Activated B cell treated with CpG ODN at 0.5 μM for 24 hours (primary cell): ENCODE measurements at regions not wholly inside any gene's neighbourhood (a gene's known extent, or its start where the extent isn't known, plus 50 kb on each side); places are given as distances from the start of the nearest gene placed in this dataset.

Source experiments
- ATAC-seq: fragments of 200-7000 bp; cut with Tn5 transposase; one replicate; pipeline ENCODE4 v1.10.0; 2021; ENCODE audit warnings: low read depth, mild to moderate bottlenecking, moderate library complexity
- CTCF ChIA-PET: fragments of 350-600 bp; sonication (Branson Sonifier 250); formaldehyde crosslinking; loops from one replicate; lab custom pipeline; 2021; ENCODE audit warnings: antibody characterized with exemption; lab: Charles Lee
- POLR2A ChIA-PET: fragments of 350-600 bp; sonication (Branson Sonifier 250); formaldehyde crosslinking; loops from one replicate; lab custom pipeline; 2021; ENCODE audit warnings: antibody characterized with exemption; lab: Charles Lee
- DNase-seq: peaks from one replicate; pipeline ENCODE4 v3.0.0; 2022
- H3K27ac Mint-ChIP-seq: one replicate; pipeline ENCODE4 v1.8.0; 2020; ENCODE audit warnings: mixed read lengths
- H3K27me3 Mint-ChIP-seq: one replicate; pipeline ENCODE4 v1.8.0; 2021; ENCODE audit warnings: mixed read lengths
- H3K36me3 Mint-ChIP-seq: one replicate; pipeline ENCODE4 v1.8.0; 2021; ENCODE audit warnings: low read depth, mixed read lengths
- H3K4me1 Mint-ChIP-seq: one replicate; pipeline ENCODE4 v1.8.0; 2021; ENCODE audit warnings: mixed read lengths
- H3K4me3 Mint-ChIP-seq: one replicate; pipeline ENCODE4 v1.8.0; 2020; ENCODE audit warnings: mild to moderate bottlenecking, mixed read lengths
- H3K9me3 Mint-ChIP-seq: one replicate; pipeline ENCODE4 v1.8.0; 2020; ENCODE audit warnings: mixed read lengths
- CTCF ChIP-seq: fragments of 200-600 bp; IDR thresholded peaks from one replicate; pipeline ENCODE4 v1.8.0; 2022; ENCODE audit warnings: antibody characterized with exemption, mild to moderate bottlenecking
- intact Hi-C: fragments of 100-400 bp; cut with micrococcal nuclease; formaldehyde crosslinking; loops from one replicate; pipeline ENCODE4 v1.15.1; 2024

DNA sequence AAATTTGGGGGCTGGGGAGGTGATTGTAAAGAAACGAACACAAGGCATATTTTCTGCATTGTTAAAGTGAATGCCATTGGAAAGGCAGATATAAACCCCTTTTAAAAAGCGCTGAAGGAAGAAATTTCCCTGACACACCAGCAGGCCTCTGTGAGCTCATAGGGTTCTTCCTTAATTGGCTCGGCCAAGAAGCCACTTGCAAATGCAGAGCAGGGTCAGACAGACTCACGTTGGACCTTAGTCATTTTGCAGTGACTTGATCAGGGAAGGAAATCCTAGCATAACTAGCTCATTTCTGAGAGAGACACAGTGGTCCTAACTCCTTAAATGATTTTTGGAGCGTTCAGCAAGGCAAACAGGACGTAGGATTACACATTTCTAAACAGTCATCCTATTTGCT, 1461.4 kb downstream of the GATA3 start:
- no peaks in the 10 kb centered on the region for H3K4me1 Mint-ChIP-seq
- H3K36me3 Mint-ChIP-seq = no peaks in the 10 kb centered on the region
- no peaks in the 10 kb centered on the region for H3K27me3 Mint-ChIP-seq
- H3K4me3 Mint-ChIP-seq = no peak overlapping the region
- no peak for ATAC-seq
- POLR2A ChIA-PET = no interaction called here
- no peak overlapping the region for H3K27ac Mint-ChIP-seq
- CTCF ChIA-PET = no interaction called here
- intact Hi-C loops = no loop called here
- no peak for DNase-seq
- TF ChIP-seq CTCF = no peak
- H3K9me3 Mint-ChIP-seq = no peaks in the 10 kb centered on the region

- peaks cover 7% of the 10 kb centered on the region for H3K9me3 Mint-ChIP-seq
Measured at GRCh38 chr10:9535744-9536143, 1481.3 kb downstream of the GATA3 start.

DNA sequence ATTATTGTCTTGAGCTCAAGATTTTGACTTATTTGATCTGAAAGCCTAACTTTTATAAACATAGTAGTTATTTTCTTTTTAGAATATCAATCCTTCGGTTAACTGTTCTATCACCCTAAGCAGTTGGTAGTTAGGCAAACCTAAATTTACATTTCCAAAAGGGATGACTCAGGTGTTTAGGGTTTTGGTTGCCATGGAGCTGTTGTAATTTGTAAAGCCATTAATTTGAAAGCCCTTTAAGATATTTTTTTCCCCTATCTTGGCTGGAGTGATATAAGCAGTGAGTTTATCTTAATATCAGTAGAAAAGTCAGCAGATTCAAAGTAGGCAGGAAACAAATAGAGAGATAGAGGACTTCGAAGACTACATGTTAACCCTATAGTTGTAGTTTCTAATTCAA, 1472.6 kb upstream of the CELF2 start:
- POLR2A ChIA-PET = no interaction called here
- Mint-ChIP-seq H3K4me3 (no peak overlapping the region), H3K27ac (no peak overlapping the region), H3K27me3 (no peaks in the 10 kb centered on the region), H3K4me1 (no peaks in the 10 kb centered on the region), H3K36me3 (no peaks in the 10 kb centered on the region), H3K9me3 (peaks cover 7% of the 10 kb centered on the region)
- TF ChIP-seq CTCF = no peak
- DNase-seq (no peak), ATAC-seq (no peak)
- CTCF ChIA-PET = no interaction called here
- intact Hi-C loops = no loop called here

More at GRCh38 chr10:9535744-9536143, 1481.3 kb downstream of the GATA3 start:
- Mint-ChIP-seq H3K4me1 (no peaks in the 10 kb centered on the region), H3K36me3 (no peaks in the 10 kb centered on the region), H3K4me3 (no peak overlapping the region), H3K27me3 (no peaks in the 10 kb centered on the region), H3K27ac (no peak overlapping the region)
- CTCF ChIA-PET = no interaction called here
- ATAC-seq = no peak
- intact Hi-C loops = no loop called here
- no peak for TF ChIP-seq CTCF
- DNase-seq = no peak
- POLR2A ChIA-PET = no interaction called here

DNA sequence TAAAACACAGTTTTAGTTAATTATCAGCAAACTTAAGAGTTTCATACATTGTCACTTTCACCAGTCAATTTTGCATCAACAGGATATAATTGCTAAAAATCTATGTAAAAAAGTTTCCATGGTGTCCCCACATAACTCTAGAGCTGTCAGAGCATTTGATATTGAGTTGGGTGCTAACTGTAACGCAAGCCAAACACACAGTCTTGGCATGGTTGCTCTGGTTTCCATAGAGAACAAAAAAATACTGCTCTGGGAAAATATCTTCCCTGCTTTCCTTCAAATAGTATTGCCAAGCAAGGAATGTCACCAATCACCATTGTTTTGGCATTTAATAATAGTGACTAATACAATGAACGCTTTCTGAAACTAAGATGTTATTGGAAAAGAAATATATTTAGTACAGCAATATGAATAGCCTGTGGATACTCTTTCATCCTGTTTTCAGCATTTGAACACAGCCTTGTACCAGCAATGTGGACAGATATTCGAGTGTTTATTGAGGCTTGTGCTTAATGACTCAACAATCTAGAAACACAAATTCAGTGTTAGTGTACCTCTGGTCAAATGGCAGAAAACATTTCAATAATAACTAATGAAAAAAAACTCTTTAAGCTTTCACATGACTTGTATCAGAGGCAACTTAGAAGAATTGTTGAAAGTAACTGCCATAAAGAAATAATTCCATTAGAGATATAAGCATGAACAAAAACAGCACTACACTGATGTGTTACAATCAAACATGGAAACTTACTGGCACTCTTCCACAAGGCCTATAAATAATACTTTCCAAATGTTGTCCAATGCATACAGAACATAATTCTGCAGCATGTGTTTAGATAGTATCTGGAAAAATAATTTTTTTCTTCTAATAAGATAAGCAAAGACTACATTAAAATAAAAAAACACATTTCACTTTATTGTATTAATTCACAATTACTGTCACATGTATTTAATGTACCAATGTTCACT, 1469.5 kb upstream of the CELF2 start:
- H3K27me3 Mint-ChIP-seq = no peaks in the 10 kb centered on the region
- H3K9me3 Mint-ChIP-seq = peaks cover 12% of the 10 kb centered on the region
- no peaks in the 10 kb centered on the region for H3K4me1 Mint-ChIP-seq
- ATAC-seq (no peak), DNase-seq (no peak)
- ChIA-PET CTCF (no interaction called here), POLR2A (no interaction called here)
- no peak overlapping the region for H3K27ac Mint-ChIP-seq
- intact Hi-C loops = no loop called here
- no peak overlapping the region for H3K4me3 Mint-ChIP-seq
- no peak for TF ChIP-seq CTCF
- H3K36me3 Mint-ChIP-seq = no peaks in the 10 kb centered on the region

DNA sequence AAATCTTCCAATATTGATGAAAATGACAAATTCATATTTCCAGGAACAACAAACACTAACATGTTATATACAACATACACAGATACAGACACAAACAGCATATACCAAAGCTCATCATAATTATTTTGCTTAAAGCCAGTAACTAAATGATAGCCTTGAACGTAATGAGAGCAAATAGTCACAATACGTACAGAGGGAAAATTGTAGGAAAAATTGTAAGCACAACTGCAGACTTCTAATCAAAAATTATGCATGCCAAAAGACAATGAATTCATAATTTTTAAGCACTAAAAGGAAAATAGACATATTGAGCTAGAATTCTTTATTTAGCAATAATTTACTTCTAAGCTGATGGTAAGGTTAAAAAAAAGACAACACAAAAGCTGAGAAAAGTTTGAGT, 1466.9 kb upstream of the CELF2 start:
- ATAC-seq (no peak), DNase-seq (no peak)
- no peak overlapping the region for H3K4me3 Mint-ChIP-seq
- H3K9me3 Mint-ChIP-seq = peaks cover 12% of the 10 kb centered on the region
- no peaks in the 10 kb centered on the region for H3K4me1 Mint-ChIP-seq
- ChIA-PET POLR2A (no interaction called here), CTCF (no interaction called here)
- intact Hi-C loops = no loop called here
- H3K36me3 Mint-ChIP-seq = no peaks in the 10 kb centered on the region
- H3K27ac Mint-ChIP-seq = no peak overlapping the region
- no peak for TF ChIP-seq CTCF
- H3K27me3 Mint-ChIP-seq = no peaks in the 10 kb centered on the region
